ENCODE measurements at regions not wholly inside any gene's neighbourhood (a gene's known extent, or its start where the extent isn't known, plus 50 kb on each side); places are given as distances from the start of the nearest gene placed in this dataset.

- DNase-seq (ENCODE audit: low read depth, low spot score) = no peak
Measured at GRCh38 chr11:70867281-70868047, 384.9 kb downstream of the SHANK2 start.

GRCh38 chr11:70868341-70868885 lies 384.0 kb downstream of the SHANK2 start:
- no peak for DNase-seq (ENCODE audit: low read depth, low spot score)
- no peak overlapping the region for H3K27ac ChIP-seq

More at GRCh38 chr11:70867281-70868047, 384.9 kb downstream of the SHANK2 start:
- no peak overlapping the region for H3K27ac ChIP-seq

GRCh38 chr11:70869054-70869453 lies 383.3 kb downstream of the SHANK2 start:
- DNase-seq (ENCODE audit: low read depth, low spot score) = no peak
- H3K27ac ChIP-seq = no peak overlapping the region

- no peak for DNase-seq (ENCODE audit: low read depth, low spot score)
- H3K27ac ChIP-seq = no peak overlapping the region
Measured at GRCh38 chr11:70871881-70872280, 380.5 kb downstream of the SHANK2 start.

- DNase-seq (ENCODE audit: low read depth, low spot score) = no peak
Measured at GRCh38 chr11:70872299-70872698, 380.1 kb downstream of the SHANK2 start.

GRCh38 chr11:70872955-70873735 lies 379.2 kb downstream of the SHANK2 start:
- H3K27ac ChIP-seq = no peak overlapping the region
- no peak for DNase-seq (ENCODE audit: low read depth, low spot score)

More at GRCh38 chr11:70872299-70872698, 380.1 kb downstream of the SHANK2 start:
- H3K27ac ChIP-seq = no peak overlapping the region

GRCh38 chr11:70873736-70874412 lies 378.5 kb downstream of the SHANK2 start:
- no peak overlapping the region for H3K27ac ChIP-seq
- no peak for DNase-seq (ENCODE audit: low read depth, low spot score)

GRCh38 chr11:70876685-70877084 lies 375.7 kb downstream of the SHANK2 start:
- DNase-seq (ENCODE audit: low read depth, low spot score) = no peak
- no peak overlapping the region for H3K27ac ChIP-seq

GRCh38 chr11:70877151-70877550 lies 375.2 kb downstream of the SHANK2 start:
- no peak for DNase-seq (ENCODE audit: low read depth, low spot score)

GRCh38 chr11:70878366-70878765 lies 374.0 kb downstream of the SHANK2 start:
- DNase-seq (ENCODE audit: low read depth, low spot score) = no peak
- no peak overlapping the region for H3K27ac ChIP-seq

More at GRCh38 chr11:70877151-70877550, 375.2 kb downstream of the SHANK2 start:
- no peak overlapping the region for H3K27ac ChIP-seq

GRCh38 chr11:70879601-70880285 lies 372.6 kb downstream of the SHANK2 start:
- DNase-seq (ENCODE audit: low read depth, low spot score) = no peak
- no peak overlapping the region for H3K27ac ChIP-seq

GRCh38 chr11:70880416-70880815 lies 372.0 kb downstream of the SHANK2 start:
- no peak overlapping the region for H3K27ac ChIP-seq
- no peak for DNase-seq (ENCODE audit: low read depth, low spot score)

- no peak overlapping the region for H3K27ac ChIP-seq
- no peak for DNase-seq (ENCODE audit: low read depth, low spot score)
Measured at GRCh38 chr11:70881948-70882715, 370.2 kb downstream of the SHANK2 start.

GRCh38 chr11:70882716-70883085 lies 369.7 kb downstream of the SHANK2 start:
- no peak for DNase-seq (ENCODE audit: low read depth, low spot score)
- no peak overlapping the region for H3K27ac ChIP-seq

GRCh38 chr11:70883323-70883940 lies 368.9 kb downstream of the SHANK2 start:
- no peak for DNase-seq (ENCODE audit: low read depth, low spot score)
- H3K27ac ChIP-seq = no peak overlapping the region

GRCh38 chr11:70883973-70884623 lies 368.3 kb downstream of the SHANK2 start:
- H3K27ac ChIP-seq = no peak overlapping the region
- no peak for DNase-seq (ENCODE audit: low read depth, low spot score)

- H3K27ac ChIP-seq = no peak overlapping the region
- DNase-seq (ENCODE audit: low read depth, low spot score) = no peak
Measured at GRCh38 chr11:70885281-70886231, 366.8 kb downstream of the SHANK2 start.

Data from epithelial cell of prostate (primary cell).